ENCODE measurements at regions not wholly inside any gene's neighbourhood (a gene's known extent, or its start where the extent isn't known, plus 50 kb on each side); places are given as distances from the start of the nearest gene placed in this dataset.

- Mint-ChIP-seq H3K4me3 (no peak overlapping the region), H3K9me3 (no peaks in the 10 kb centered on the region), H3K4me1 (ENCODE audit: low read depth) (no peaks in the 10 kb centered on the region), H3K27me3 (ENCODE audit: low read depth) (peaks cover 18% of the 10 kb centered on the region), H3K36me3 (ENCODE audit: insufficient read depth) (no peaks in the 10 kb centered on the region)
- ATAC-seq: no peak
- DNase-seq: no peak
Measured at GRCh38 chr11:45362636-45363035, 76.5 kb upstream of the SYT13 start.

- Mint-ChIP-seq H3K36me3 (ENCODE audit: insufficient read depth) (no peaks in the 10 kb centered on the region), H3K9me3 (no peaks in the 10 kb centered on the region), H3K4me1 (ENCODE audit: low read depth) (peaks cover 2% of the 10 kb centered on the region), H3K4me3 (no peak overlapping the region), H3K27me3 (ENCODE audit: low read depth) (peaks cover 16% of the 10 kb centered on the region)
- DNase-seq: no peak
- ATAC-seq: no peak
Measured at GRCh38 chr11:45361551-45361950, 75.4 kb upstream of the SYT13 start.

- H3K4me3 Mint-ChIP-seq: peak overlapping the region; percentile 79
- ATAC-seq (no peak), DNase-seq (no peak)
Measured at GRCh38 chr11:45355706-45356041, 69.5 kb upstream of the SYT13 start.

GRCh38 chr11:45354976-45355705, 69.0 kb upstream of the SYT13 start:
- peaks cover 18% of the 10 kb centered on the region for H3K4me1 Mint-ChIP-seq (ENCODE audit: low read depth)
- H3K36me3 Mint-ChIP-seq (ENCODE audit: insufficient read depth): no peaks in the 10 kb centered on the region
- ATAC-seq: peak; percentile 95 to 98
- H3K27me3 Mint-ChIP-seq (ENCODE audit: low read depth): peaks cover 6% of the 10 kb centered on the region
- no peaks in the 10 kb centered on the region for H3K9me3 Mint-ChIP-seq
- H3K4me3 Mint-ChIP-seq: peak overlapping the region; percentile 79
- peak; percentile 89 for DNase-seq

More at GRCh38 chr11:45355706-45356041, 69.5 kb upstream of the SYT13 start:
- Mint-ChIP-seq H3K4me1 (ENCODE audit: low read depth) (peaks cover 18% of the 10 kb centered on the region), H3K9me3 (no peaks in the 10 kb centered on the region), H3K36me3 (ENCODE audit: insufficient read depth) (no peaks in the 10 kb centered on the region), H3K27me3 (ENCODE audit: low read depth) (peaks cover 6% of the 10 kb centered on the region)

- Mint-ChIP-seq H3K27me3 (ENCODE audit: low read depth) (peaks cover 14% of the 10 kb centered on the region), H3K36me3 (ENCODE audit: insufficient read depth) (no peaks in the 10 kb centered on the region), H3K4me3 (no peak overlapping the region), H3K4me1 (ENCODE audit: low read depth) (peaks cover 4% of the 10 kb centered on the region), H3K9me3 (no peaks in the 10 kb centered on the region)
- ATAC-seq (no peak), DNase-seq (no peak)
Measured at GRCh38 chr11:45348729-45349128, 62.6 kb upstream of the SYT13 start.

- Mint-ChIP-seq H3K36me3 (ENCODE audit: insufficient read depth) (no peaks in the 10 kb centered on the region), H3K4me3 (no peak overlapping the region), H3K9me3 (no peaks in the 10 kb centered on the region), H3K27me3 (ENCODE audit: low read depth) (peaks cover 20% of the 10 kb centered on the region), H3K4me1 (ENCODE audit: low read depth) (peaks cover 4% of the 10 kb centered on the region)
- no peak for DNase-seq
- ATAC-seq: no peak
Measured at GRCh38 chr11:45347348-45348082, 61.4 kb upstream of the SYT13 start.

- no peak overlapping the region for H3K4me3 Mint-ChIP-seq
- no peaks in the 10 kb centered on the region for H3K36me3 Mint-ChIP-seq (ENCODE audit: insufficient read depth)
- H3K4me1 Mint-ChIP-seq (ENCODE audit: low read depth): peaks cover 3% of the 10 kb centered on the region
- no peaks in the 10 kb centered on the region for H3K9me3 Mint-ChIP-seq
- DNase-seq (no peak), ATAC-seq (no peak)
- H3K27me3 Mint-ChIP-seq (ENCODE audit: low read depth): peaks cover 20% of the 10 kb centered on the region
Measured at GRCh38 chr11:45345491-45345890, 59.4 kb upstream of the SYT13 start.

- Mint-ChIP-seq H3K27me3 (ENCODE audit: low read depth) (peaks cover 20% of the 10 kb centered on the region), H3K36me3 (ENCODE audit: insufficient read depth) (no peaks in the 10 kb centered on the region), H3K4me3 (no peak overlapping the region), H3K9me3 (no peaks in the 10 kb centered on the region), H3K4me1 (ENCODE audit: low read depth) (peaks cover 14% of the 10 kb centered on the region)
- no peak for DNase-seq
- ATAC-seq: no peak
Measured at GRCh38 chr11:45344028-45344427, 57.9 kb upstream of the SYT13 start.

- ATAC-seq (no peak), DNase-seq (no peak)
- no peaks in the 10 kb centered on the region for H3K36me3 Mint-ChIP-seq (ENCODE audit: insufficient read depth)
- H3K9me3 Mint-ChIP-seq: no peaks in the 10 kb centered on the region
- H3K27me3 Mint-ChIP-seq (ENCODE audit: low read depth): peaks cover 20% of the 10 kb centered on the region
- no peak overlapping the region for H3K4me3 Mint-ChIP-seq
- H3K4me1 Mint-ChIP-seq (ENCODE audit: low read depth): peaks cover 14% of the 10 kb centered on the region
Measured at GRCh38 chr11:45343444-45343843, 57.3 kb upstream of the SYT13 start.

GRCh38 chr11:45341372-45341771, 55.2 kb upstream of the SYT13 start:
- no peak for DNase-seq
- H3K36me3 Mint-ChIP-seq (ENCODE audit: insufficient read depth): no peaks in the 10 kb centered on the region
- peaks cover 14% of the 10 kb centered on the region for H3K4me1 Mint-ChIP-seq (ENCODE audit: low read depth)
- no peak for ATAC-seq
- no peak overlapping the region for H3K4me3 Mint-ChIP-seq
- H3K9me3 Mint-ChIP-seq: no peaks in the 10 kb centered on the region
- H3K27me3 Mint-ChIP-seq (ENCODE audit: low read depth): peaks cover 20% of the 10 kb centered on the region

GRCh38 chr11:45339729-45340519, 53.8 kb upstream of the SYT13 start:
- H3K27me3 Mint-ChIP-seq (ENCODE audit: low read depth): peaks cover 14% of the 10 kb centered on the region
- peak; percentile 93 for DNase-seq
- no peaks in the 10 kb centered on the region for H3K36me3 Mint-ChIP-seq (ENCODE audit: insufficient read depth)
- peak overlapping the region; percentile 75 for H3K4me3 Mint-ChIP-seq
- peak; percentile 99 to 100 for ATAC-seq
- H3K9me3 Mint-ChIP-seq: no peaks in the 10 kb centered on the region
- H3K4me1 Mint-ChIP-seq (ENCODE audit: low read depth): peaks cover 14% of the 10 kb centered on the region

- Mint-ChIP-seq H3K9me3 (no peaks in the 10 kb centered on the region), H3K36me3 (ENCODE audit: insufficient read depth) (no peaks in the 10 kb centered on the region), H3K27me3 (ENCODE audit: low read depth) (peaks cover 3% of the 10 kb centered on the region), H3K4me3 (no peak overlapping the region), H3K4me1 (ENCODE audit: low read depth) (peaks cover 14% of the 10 kb centered on the region)
- DNase-seq: no peak
- no peak for ATAC-seq
Measured at GRCh38 chr11:45337583-45338360, 51.6 kb upstream of the SYT13 start.

GRCh38 chr11:45336136-45336535, 50.0 kb upstream of the SYT13 start:
- Mint-ChIP-seq H3K27me3 (ENCODE audit: low read depth) (peaks cover 5% of the 10 kb centered on the region), H3K36me3 (ENCODE audit: insufficient read depth) (no peaks in the 10 kb centered on the region), H3K9me3 (no peaks in the 10 kb centered on the region), H3K4me1 (ENCODE audit: low read depth) (peaks cover 14% of the 10 kb centered on the region), H3K4me3 (no peak overlapping the region)
- ATAC-seq (no peak), DNase-seq (no peak)

All from activated T-cell treated with anti-CD3 and anti-CD28 coated beads, Interleukin-2, amount 50 U/mL, for 4 hours (primary cell).